ENCODE measurements at regions not wholly inside any gene's neighbourhood (a gene's known extent, or its start where the extent isn't known, plus 50 kb on each side); places are given as distances from the start of the nearest gene placed in this dataset.

GRCh38 chr9:26341545-26341944 is 551.1 kb downstream of the CAAP1 start:
- H3K4me3 Mint-ChIP-seq: no peak overlapping the region
- CTCF ChIA-PET: no interaction called here
- no peaks in the 10 kb centered on the region for H3K36me3 Mint-ChIP-seq (ENCODE audit: low read depth)
- H3K9me3 Mint-ChIP-seq: peaks cover 2% of the 10 kb centered on the region
- POLR2A ChIA-PET: no interaction called here
- H3K4me1 Mint-ChIP-seq: no peaks in the 10 kb centered on the region
- H3K27ac Mint-ChIP-seq: no peak overlapping the region
- no peak for DNase-seq
- H3K27me3 Mint-ChIP-seq: no peaks in the 10 kb centered on the region

GRCh38 chr9:26339796-26340195 is 552.8 kb downstream of the CAAP1 start:
- no peak overlapping the region for H3K27ac Mint-ChIP-seq
- H3K4me3 Mint-ChIP-seq: no peak overlapping the region
- ChIA-PET CTCF (no interaction called here), POLR2A (no interaction called here)
- H3K36me3 Mint-ChIP-seq (ENCODE audit: low read depth): no peaks in the 10 kb centered on the region
- no peak for DNase-seq
- no peaks in the 10 kb centered on the region for H3K27me3 Mint-ChIP-seq
- no peaks in the 10 kb centered on the region for H3K4me1 Mint-ChIP-seq
- peaks cover 2% of the 10 kb centered on the region for H3K9me3 Mint-ChIP-seq

- ChIA-PET CTCF (no interaction called here), POLR2A (no interaction called here)
- Mint-ChIP-seq H3K4me3 (no peak overlapping the region), H3K27me3 (no peaks in the 10 kb centered on the region), H3K36me3 (ENCODE audit: low read depth) (no peaks in the 10 kb centered on the region), H3K4me1 (no peaks in the 10 kb centered on the region), H3K27ac (no peak overlapping the region), H3K9me3 (no peaks in the 10 kb centered on the region)
- DNase-seq: no peak
These were observed 557.5 kb downstream of the CAAP1 start for GRCh38 chr9:26335116-26335515.

GRCh38 chr9:26334706-26335105 is 557.9 kb downstream of the CAAP1 start:
- POLR2A ChIA-PET: no interaction called here
- Mint-ChIP-seq H3K27ac (no peak overlapping the region), H3K9me3 (no peaks in the 10 kb centered on the region), H3K27me3 (no peaks in the 10 kb centered on the region), H3K4me1 (no peaks in the 10 kb centered on the region), H3K4me3 (no peak overlapping the region), H3K36me3 (ENCODE audit: low read depth) (no peaks in the 10 kb centered on the region)
- DNase-seq: no peak
- CTCF ChIA-PET: no interaction called here

- H3K27me3 Mint-ChIP-seq: no peaks in the 10 kb centered on the region
- H3K9me3 Mint-ChIP-seq: no peaks in the 10 kb centered on the region
- POLR2A ChIA-PET: no interaction called here
- DNase-seq: no peak
- H3K36me3 Mint-ChIP-seq (ENCODE audit: low read depth): no peaks in the 10 kb centered on the region
- H3K4me3 Mint-ChIP-seq: no peak overlapping the region
- no peak overlapping the region for H3K27ac Mint-ChIP-seq
- CTCF ChIA-PET: no interaction called here
- no peaks in the 10 kb centered on the region for H3K4me1 Mint-ChIP-seq
These were observed 561.4 kb downstream of the CAAP1 start for GRCh38 chr9:26331223-26331622.

GRCh38 chr9:26329974-26330373 is 562.6 kb downstream of the CAAP1 start:
- Mint-ChIP-seq H3K27me3 (no peaks in the 10 kb centered on the region), H3K9me3 (no peaks in the 10 kb centered on the region), H3K27ac (no peak overlapping the region), H3K4me1 (no peaks in the 10 kb centered on the region), H3K4me3 (no peak overlapping the region), H3K36me3 (ENCODE audit: low read depth) (no peaks in the 10 kb centered on the region)
- CTCF ChIA-PET: no interaction called here
- POLR2A ChIA-PET: no interaction called here
- no peak for DNase-seq

GRCh38 chr9:26326563-26326962 is 566.0 kb downstream of the CAAP1 start:
- ChIA-PET CTCF (interaction anchor here (0.7 kb wide), 1 partner anchor 79 kb away, joined by 3 read pairs; no protein-coding TSS in a partner anchor), POLR2A (no interaction called here)
- Mint-ChIP-seq H3K4me3 (no peak overlapping the region), H3K27me3 (no peaks in the 10 kb centered on the region), H3K4me1 (no peaks in the 10 kb centered on the region), H3K27ac (no peak overlapping the region), H3K9me3 (no peaks in the 10 kb centered on the region), H3K36me3 (ENCODE audit: low read depth) (no peaks in the 10 kb centered on the region)
- DNase-seq: no peak

- Mint-ChIP-seq H3K36me3 (ENCODE audit: low read depth) (no peaks in the 10 kb centered on the region), H3K4me1 (no peaks in the 10 kb centered on the region), H3K4me3 (no peak overlapping the region), H3K27ac (no peak overlapping the region), H3K9me3 (no peaks in the 10 kb centered on the region), H3K27me3 (no peaks in the 10 kb centered on the region)
- POLR2A ChIA-PET: no interaction called here
- DNase-seq: no peak
- CTCF ChIA-PET: no interaction called here
These were observed 567.2 kb downstream of the CAAP1 start for GRCh38 chr9:26325444-26325829.

GRCh38 chr9:26324786-26325443 is 567.7 kb downstream of the CAAP1 start:
- CTCF ChIA-PET: no interaction called here
- no peak overlapping the region for H3K27ac Mint-ChIP-seq
- H3K4me1 Mint-ChIP-seq: no peaks in the 10 kb centered on the region
- H3K36me3 Mint-ChIP-seq (ENCODE audit: low read depth): no peaks in the 10 kb centered on the region
- no peaks in the 10 kb centered on the region for H3K9me3 Mint-ChIP-seq
- H3K4me3 Mint-ChIP-seq: no peak overlapping the region
- POLR2A ChIA-PET: no interaction called here
- H3K27me3 Mint-ChIP-seq: no peaks in the 10 kb centered on the region
- DNase-seq: no peak

- POLR2A ChIA-PET: no interaction called here
- CTCF ChIA-PET: no interaction called here
- no peak overlapping the region for H3K4me3 Mint-ChIP-seq
- no peaks in the 10 kb centered on the region for H3K27me3 Mint-ChIP-seq
- H3K36me3 Mint-ChIP-seq (ENCODE audit: low read depth): no peaks in the 10 kb centered on the region
- H3K9me3 Mint-ChIP-seq: peaks cover 2% of the 10 kb centered on the region
- no peak overlapping the region for H3K27ac Mint-ChIP-seq
- DNase-seq: no peak
- H3K4me1 Mint-ChIP-seq: no peaks in the 10 kb centered on the region
These were observed 570.7 kb downstream of the CAAP1 start for GRCh38 chr9:26321935-26322334.

GRCh38 chr9:26319859-26320258 is 572.7 kb downstream of the CAAP1 start:
- no peaks in the 10 kb centered on the region for H3K36me3 Mint-ChIP-seq (ENCODE audit: low read depth)

GRCh38 chr9:26313108-26313507 is 579.5 kb downstream of the CAAP1 start:
- no peaks in the 10 kb centered on the region for H3K36me3 Mint-ChIP-seq (ENCODE audit: low read depth)
- H3K4me1 Mint-ChIP-seq: no peaks in the 10 kb centered on the region
- H3K4me3 Mint-ChIP-seq: no peak overlapping the region
- POLR2A ChIA-PET: no interaction called here
- no peak for DNase-seq
- H3K27me3 Mint-ChIP-seq: no peaks in the 10 kb centered on the region
- CTCF ChIA-PET: no interaction called here
- no peak overlapping the region for H3K27ac Mint-ChIP-seq
- H3K9me3 Mint-ChIP-seq: peaks cover 5% of the 10 kb centered on the region

More at GRCh38 chr9:26319859-26320258, 572.7 kb downstream of the CAAP1 start:
- no peak overlapping the region for H3K4me3 Mint-ChIP-seq
- POLR2A ChIA-PET: no interaction called here
- peaks cover 2% of the 10 kb centered on the region for H3K9me3 Mint-ChIP-seq
- no peaks in the 10 kb centered on the region for H3K27me3 Mint-ChIP-seq
- CTCF ChIA-PET: no interaction called here
- H3K4me1 Mint-ChIP-seq: no peaks in the 10 kb centered on the region
- H3K27ac Mint-ChIP-seq: no peak overlapping the region
- DNase-seq: no peak

- no peak overlapping the region for H3K27ac Mint-ChIP-seq
- no peaks in the 10 kb centered on the region for H3K4me1 Mint-ChIP-seq
- no peaks in the 10 kb centered on the region for H3K27me3 Mint-ChIP-seq
- CTCF ChIA-PET: no interaction called here
- no peaks in the 10 kb centered on the region for H3K36me3 Mint-ChIP-seq (ENCODE audit: low read depth)
- H3K9me3 Mint-ChIP-seq: peaks cover 7% of the 10 kb centered on the region
- DNase-seq: no peak
- POLR2A ChIA-PET: no interaction called here
- no peak overlapping the region for H3K4me3 Mint-ChIP-seq
These were observed 581.1 kb downstream of the CAAP1 start for GRCh38 chr9:26311463-26311995.

- POLR2A ChIA-PET: no interaction called here
- H3K4me3 Mint-ChIP-seq: no peak overlapping the region
- no peak overlapping the region for H3K27ac Mint-ChIP-seq
- no peaks in the 10 kb centered on the region for H3K4me1 Mint-ChIP-seq
- peaks cover 7% of the 10 kb centered on the region for H3K9me3 Mint-ChIP-seq
- H3K27me3 Mint-ChIP-seq: no peaks in the 10 kb centered on the region
- DNase-seq: no peak
- CTCF ChIA-PET: no interaction called here
- no peaks in the 10 kb centered on the region for H3K36me3 Mint-ChIP-seq (ENCODE audit: low read depth)
These were observed 582.3 kb downstream of the CAAP1 start for GRCh38 chr9:26310294-26310693.

Data from activated CD4-positive, alpha-beta memory T cell treated with anti-CD3 and anti-CD28 coated beads, Interleukin-2, amount 10 ng/mL, durations not matched to agents 7 days and 5 days (primary cell).